ENCODE measurements at regions not wholly inside any gene's neighbourhood (a gene's known extent, or its start where the extent isn't known, plus 50 kb on each side); places are given as distances from the start of the nearest gene placed in this dataset.
A peak's percentile ranks its signal among the peaks of the same experiment; 100 is the strongest.
"Not testable (repeated sequence)": the region's sequence is repeated elsewhere in the genome, so short reads cannot be mapped to it uniquely, and the experiment has no call there.

- in situ Hi-C loops (cut with HindIII; ENCODE audit: low sequenced_read_pairs), result no loop called here
- TF ChIP-seq CTCF (IDR thresholded peaks at IDR 0.05; ENCODE audit: low read depth, low read length, missing control alignments), result no peak
- H3K4me3 ChIP-seq (ENCODE audit: low read depth, low read length), result no peak overlapping the region
- no peak for DNase-seq (ENCODE audit: low read depth)
These were observed 184.7 kb upstream of the KCTD7 start for GRCh38 chr7:66443946-66444345.

GRCh38 chr7:66447007-66447406 is 181.7 kb upstream of the KCTD7 start:
- H3K4me3 ChIP-seq (ENCODE audit: low read depth, low read length); in situ Hi-C loops (cut with HindIII; ENCODE audit: low sequenced_read_pairs); DNase-seq (ENCODE audit: low read depth): not testable (repeated sequence)

- H3K4me3 ChIP-seq (ENCODE audit: low read depth, low read length); DNase-seq (ENCODE audit: low read depth); in situ Hi-C loops (cut with HindIII; ENCODE audit: low sequenced_read_pairs): not testable (repeated sequence)
These were observed 177.9 kb upstream of the KCTD7 start for GRCh38 chr7:66450814-66451213.

GRCh38 chr7:66451713-66452112 is 177.0 kb upstream of the KCTD7 start:
- H3K4me3 ChIP-seq (ENCODE audit: low read depth, low read length); in situ Hi-C loops (cut with HindIII; ENCODE audit: low sequenced_read_pairs); DNase-seq (ENCODE audit: low read depth): not testable (repeated sequence)

GRCh38 chr7:66452165-66452564 is 176.5 kb upstream of the KCTD7 start:
- TF ChIP-seq CTCF (IDR thresholded peaks at IDR 0.05; ENCODE audit: low read depth, low read length, missing control alignments), result no peak
- in situ Hi-C loops (cut with HindIII; ENCODE audit: low sequenced_read_pairs), result no loop called here
- DNase-seq (ENCODE audit: low read depth), result peak; percentile 44
- H3K4me3 ChIP-seq (ENCODE audit: low read depth, low read length), result no peak overlapping the region

- in situ Hi-C loops (cut with HindIII; ENCODE audit: low sequenced_read_pairs), result no loop called here
- H3K4me3 ChIP-seq (ENCODE audit: low read depth, low read length), result no peak overlapping the region
- DNase-seq (ENCODE audit: low read depth), result no peak
- TF ChIP-seq CTCF (IDR thresholded peaks at IDR 0.05; ENCODE audit: low read depth, low read length, missing control alignments), result no peak
These were observed 175.3 kb upstream of the KCTD7 start for GRCh38 chr7:66453340-66453739.

- DNase-seq (ENCODE audit: low read depth), result no peak
- H3K4me3 ChIP-seq (ENCODE audit: low read depth, low read length), result no peak overlapping the region
- TF ChIP-seq CTCF (IDR thresholded peaks at IDR 0.05; ENCODE audit: low read depth, low read length, missing control alignments), result no peak
- in situ Hi-C loops (cut with HindIII; ENCODE audit: low sequenced_read_pairs), result no loop called here
These were observed 174.0 kb upstream of the KCTD7 start for GRCh38 chr7:66454600-66455225.

- H3K4me3 ChIP-seq (ENCODE audit: low read depth, low read length); in situ Hi-C loops (cut with HindIII; ENCODE audit: low sequenced_read_pairs); DNase-seq (ENCODE audit: low read depth): not testable (repeated sequence)
These were observed 173.2 kb upstream of the KCTD7 start for GRCh38 chr7:66455432-66455831.

GRCh38 chr7:66456431-66456830 is 172.2 kb upstream of the KCTD7 start:
- H3K4me3 ChIP-seq (ENCODE audit: low read depth, low read length); in situ Hi-C loops (cut with HindIII; ENCODE audit: low sequenced_read_pairs); DNase-seq (ENCODE audit: low read depth): not testable (repeated sequence)

- H3K4me3 ChIP-seq (ENCODE audit: low read depth, low read length); in situ Hi-C loops (cut with HindIII; ENCODE audit: low sequenced_read_pairs); DNase-seq (ENCODE audit: low read depth): not testable (repeated sequence)
These were observed 169.7 kb upstream of the KCTD7 start for GRCh38 chr7:66458991-66459390.

GRCh38 chr7:66459783-66460413 is 168.8 kb upstream of the KCTD7 start:
- DNase-seq (ENCODE audit: low read depth); in situ Hi-C loops (cut with HindIII; ENCODE audit: low sequenced_read_pairs); H3K4me3 ChIP-seq (ENCODE audit: low read depth, low read length): not testable (repeated sequence)

Measured in astrocyte of the cerebellum (primary cell).